HepG2 (cell line): ENCODE measurements at regions not wholly inside any gene's neighbourhood (a gene's known extent, or its start where the extent isn't known, plus 50 kb on each side); places are given as distances from the start of the nearest gene placed in this dataset.

Experiments used
- ATAC-seq: fragments of 200-7000 bp; cut with Tn5 transposase; 3 replicates; pipeline ENCODE4 v1.9.1; 2020; ENCODE audit warnings: mild to moderate bottlenecking, moderate library complexity
- BruUV-seq: library from RNA; stranded (reverse); fragments of 400-500 nt; replicated peaks from 2 replicates; lab custom pipeline; 2021; lab: Mats Ljungman, UMichigan
- CTCF ChIA-PET: fragments of 300-600 bp; formaldehyde crosslinking; extraction: SDS; loops from one replicate; lab custom pipeline; 2021; ENCODE audit warnings: low total read pairs, inconsistent platforms, low intra/inter-chr PET ratio; lab: Yijun Ruan, JAX
- POLR2A ChIA-PET: fragments of 350-600 bp; sonication (Branson Sonifier 250); formaldehyde crosslinking; loops from one replicate; lab custom pipeline; 2020; ENCODE audit warnings: antibody characterized with exemption, inconsistent platforms; lab: Yijun Ruan, JAX
- DNase-seq: peaks from one replicate; pipeline ENCODE4 v3.0.0-alpha.2; 2015; ENCODE audit warnings: low spot score
- FAIRE-seq: peaks from 3 replicates; lab custom pipeline; 2011; peaks lifted over from hg19 to GRCh38; lab: Jason Lieb, UNC
- H2AFZ ChIP-seq: one replicate; pipeline ENCODE4 v1.6.1; 2011; ENCODE audit warnings: low read length, inconsistent platforms
- H3K27ac ChIP-seq: fragments of 300-600 bp; 3 replicates; pipeline ENCODE4 v1.8.0; 2011; ENCODE audit warnings: mixed run types, mild to moderate bottlenecking, mixed read lengths, low read length, inconsistent platforms; ENCODE audit not compliant: insufficient read depth; ENCODE audit errors: extremely low read length
- H3K27me3 ChIP-seq, 2 experiments: fragments of 200-600 bp in 1 of 2; 2 replicates in 1 of 2; 3 replicates in 1 of 2; pipeline versions ENCODE4 v1.6.0 to v1.8.0; 2011; ENCODE audit warnings: low read length in 2 of 2, mild to moderate bottlenecking in 2 of 2, moderate library complexity in 2 of 2, inconsistent platforms in 1 of 2; ENCODE audit not compliant: insufficient read depth in 2 of 2, control insufficient read depth in 1 of 2
- H3K36me3 ChIP-seq, 2 experiments: fragments of 200-600 bp in 1 of 2; replicated peaks in 1 of 2; 2 replicates in 1 of 2; 3 replicates in 1 of 2; pipeline versions ENCODE4 v1.5.1 to v1.8.0; 2011; ENCODE audit warnings: low read length in 2 of 2, inconsistent platforms in 1 of 2; ENCODE audit not compliant: insufficient read depth in 2 of 2, control insufficient read depth in 1 of 2
- H3K4me1 ChIP-seq: 2 replicates; pipeline ENCODE4 v1.5.1; 2012; ENCODE audit warnings: low read length, inconsistent platforms; ENCODE audit not compliant: insufficient read depth
- H3K4me2 ChIP-seq: 2 replicates; pipeline ENCODE4 v1.6.0; 2011; ENCODE audit warnings: low read depth, low read length, inconsistent platforms
- H3K4me3 ChIP-seq, 3 experiments: fragments of 200-600 bp in 1 of 3; sonication (generic), shearing (Covaris generic) in 1 of 3; replicated peaks in 1 of 3; 2 replicates each; pipeline ENCODE4 v1.5.1; 2011 to 2016; ENCODE audit warnings: low read length in 3 of 3, inconsistent platforms in 2 of 3, low read depth in 2 of 3, mild to moderate bottlenecking in 2 of 3, control low read depth in 1 of 3, mixed read lengths in 1 of 3; ENCODE audit not compliant: insufficient read depth in 1 of 3
- H3K79me2 ChIP-seq: one replicate; pipeline ENCODE4 v1.6.1; 2011; ENCODE audit warnings: low read length, inconsistent platforms; ENCODE audit not compliant: insufficient read depth
- H3K9ac ChIP-seq: 2 replicates; pipeline ENCODE4 v1.6.0; 2011; ENCODE audit warnings: mild to moderate bottlenecking, low read depth, low read length, inconsistent platforms; ENCODE audit not compliant: insufficient read depth
- H3K9me3 ChIP-seq: 2 replicates; pipeline ENCODE4 v1.5.1; 2012; ENCODE audit warnings: mild to moderate bottlenecking, low read length
- H4K20me1 ChIP-seq: 2 replicates; pipeline ENCODE4 v1.6.0; 2011; ENCODE audit warnings: inconsistent platforms, mild to moderate bottlenecking, low read length, moderate library complexity; ENCODE audit not compliant: insufficient read depth
- BHLHE40 ChIP-seq: IDR thresholded peaks from 2 replicates; pipeline ENCODE4 v1.6.1; 2011; ENCODE audit warnings: low read length, improper control_type of control experiment
- CCDC6 ChIP-seq: sonication (generic); formaldehyde crosslinking; IDR thresholded peaks from 2 replicates; pipeline ENCODE4 v1.8.1; 2022; ENCODE audit warnings: mild to moderate bottlenecking, missing genetic modification reagents, moderate library complexity
- DNMT3B ChIP-seq: conservative IDR thresholded peaks from 2 replicates; pipeline ENCODE4 v1.6.1; 2016; ENCODE audit warnings: missing biosample characterization, control low read depth
- E2F1 ChIP-seq: sonication (generic); formaldehyde crosslinking; IDR thresholded peaks from 2 replicates; pipeline ENCODE4 v1.5.0; 2020; ENCODE audit warnings: missing genetic modification reagents
- MAFG ChIP-seq: sonication (generic); formaldehyde crosslinking; IDR thresholded peaks from 2 replicates; pipeline ENCODE4 v1.5.1; 2020; ENCODE audit warnings: mild to moderate bottlenecking, missing genetic modification reagents
- PAXIP1 ChIP-seq: sonication (generic); formaldehyde crosslinking; conservative IDR thresholded peaks from 2 replicates; pipeline ENCODE4 v1.4.0; 2020; ENCODE audit warnings: mild to moderate bottlenecking, missing genetic modification reagents, moderate library complexity
- TRAFD1 ChIP-seq: sonication (generic); formaldehyde crosslinking; IDR thresholded peaks from 2 replicates; pipeline ENCODE4 v1.5.1; 2020; ENCODE audit warnings: missing genetic modification reagents, mild to moderate bottlenecking, borderline replicate concordance
- ZHX1 ChIP-seq: sonication (generic); formaldehyde crosslinking; IDR thresholded peaks from 2 replicates; pipeline ENCODE4 v1.8.1; 2022; ENCODE audit warnings: low read depth, mild to moderate bottlenecking, missing genetic modification reagents
- WGBS: methylation state at CpG from one replicate; pipeline ENCODE4 v1.1.6; 2017; ENCODE audit warnings: low lambda C conversion rate; 5-methylcytosine and 5-hydroxymethylcytosine counted together
- in situ Hi-C: cut with HindIII; loops from 2 replicates; pipeline ENCODE4 v1.10.0; 2017; ENCODE audit warnings: low pct_unique_long_range_greater_than_20kb; ENCODE audit not compliant: extremely low pct_ligation_motif_present
- intact Hi-C: fragments of 100-400 bp; cut with micrococcal nuclease; formaldehyde crosslinking; loops from one replicate; pipeline ENCODE4 v1.10.0; 2022; ENCODE audit not compliant: unreplicated experiment

- ChIA-PET POLR2A (no interaction called here), CTCF (no interaction called here)
- no peak overlapping the region for H2AFZ ChIP-seq
- no peak overlapping the region for H3K4me3 ChIP-seq
- no peak overlapping the region for H3K27ac ChIP-seq
- H3K4me1 ChIP-seq = no peaks in the 10 kb centered on the region
- H3K4me2 ChIP-seq = no peak overlapping the region
- BruUV-seq = no TSS peak
- H3K27me3 ChIP-seq = no peaks in the 10 kb centered on the region
- no peaks in the 10 kb centered on the region for H3K79me2 ChIP-seq
- no peak for DNase-seq
- in situ Hi-C loops (no loop called here), intact Hi-C loops (no loop called here)
- no peak overlapping the region for H3K9ac ChIP-seq
- peaks cover 56% of the 10 kb centered on the region for H3K9me3 ChIP-seq
- WGBS = 2% methylated on average over 5 of the region's 5 CpGs
- ATAC-seq = no peak
- no peaks in the 10 kb centered on the region for H3K36me3 ChIP-seq
- no peak for TF ChIP-seq TRAFD1 (CRISPR knock-in tag)
- no peak for TF ChIP-seq MAFG (CRISPR knock-in tag)
- TF ChIP-seq DNMT3B (CRISPR knock-in tag) = no peak
- no peak for TF ChIP-seq E2F1
- TF ChIP-seq ZHX1 (CRISPR knock-in tag) = no peak
- TF ChIP-seq CCDC6 (CRISPR knock-in tag) = no peak
- TF ChIP-seq BHLHE40 = no peak
- no peak for TF ChIP-seq PAXIP1 (CRISPR knock-in tag)
- FAIRE-seq = no peak
- H4K20me1 ChIP-seq = no peaks in the 10 kb centered on the region
These were observed 352.9 kb upstream of the NETO1 start for GRCh38 chr18:73220663-73221062.
